GM12864 (cell line): ENCODE measurements at regions not wholly inside any gene's neighbourhood (a gene's known extent, or its start where the extent isn't known, plus 50 kb on each side); places are given as distances from the start of the nearest gene placed in this dataset.

Experiments used
- DNase-seq: peaks from one replicate; pipeline ENCODE4 v3.0.0-alpha.2; 2011; ENCODE audit warnings: low read depth
- H3K4me3 ChIP-seq: 2 replicates; pipeline ENCODE4 v1.5.1; 2011; ENCODE audit warnings: mild to moderate bottlenecking, low read depth, low read length, control low read depth
- TF ChIP-seq, protein P1 (sequence below): IDR thresholded peaks from 2 replicates; pipeline ENCODE4 v1.5.1; 2011; ENCODE audit warnings: low read depth, mild to moderate bottlenecking, moderate library complexity, low read length, control low read depth, inconsistent platforms; ENCODE audit errors: missing control alignments

DNA sequence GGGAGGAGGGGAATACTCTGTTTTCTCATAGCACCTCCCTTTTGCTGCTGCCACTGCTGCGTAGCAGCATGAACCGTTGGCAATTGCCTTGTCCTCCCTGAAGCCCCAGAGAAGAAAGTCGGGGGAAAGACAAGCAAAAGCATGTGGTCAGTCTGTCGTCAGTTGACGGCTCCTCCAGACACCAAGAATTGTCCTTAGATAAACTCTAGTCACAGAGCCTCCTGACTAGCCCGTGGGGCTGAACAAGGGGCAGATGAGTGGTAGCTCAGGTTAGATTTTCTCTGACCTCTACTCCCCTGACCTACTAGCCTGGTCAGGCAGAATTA is 126.4 kb upstream of the HSD17B12 start:
- H3K4me3 ChIP-seq, result no peak overlapping the region
- TF ChIP-seq, protein P1, sequence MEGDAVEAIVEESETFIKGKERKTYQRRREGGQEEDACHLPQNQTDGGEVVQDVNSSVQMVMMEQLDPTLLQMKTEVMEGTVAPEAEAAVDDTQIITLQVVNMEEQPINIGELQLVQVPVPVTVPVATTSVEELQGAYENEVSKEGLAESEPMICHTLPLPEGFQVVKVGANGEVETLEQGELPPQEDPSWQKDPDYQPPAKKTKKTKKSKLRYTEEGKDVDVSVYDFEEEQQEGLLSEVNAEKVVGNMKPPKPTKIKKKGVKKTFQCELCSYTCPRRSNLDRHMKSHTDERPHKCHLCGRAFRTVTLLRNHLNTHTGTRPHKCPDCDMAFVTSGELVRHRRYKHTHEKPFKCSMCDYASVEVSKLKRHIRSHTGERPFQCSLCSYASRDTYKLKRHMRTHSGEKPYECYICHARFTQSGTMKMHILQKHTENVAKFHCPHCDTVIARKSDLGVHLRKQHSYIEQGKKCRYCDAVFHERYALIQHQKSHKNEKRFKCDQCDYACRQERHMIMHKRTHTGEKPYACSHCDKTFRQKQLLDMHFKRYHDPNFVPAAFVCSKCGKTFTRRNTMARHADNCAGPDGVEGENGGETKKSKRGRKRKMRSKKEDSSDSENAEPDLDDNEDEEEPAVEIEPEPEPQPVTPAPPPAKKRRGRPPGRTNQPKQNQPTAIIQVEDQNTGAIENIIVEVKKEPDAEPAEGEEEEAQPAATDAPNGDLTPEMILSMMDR, result no peak
- DNase-seq, result no peak

DNA sequence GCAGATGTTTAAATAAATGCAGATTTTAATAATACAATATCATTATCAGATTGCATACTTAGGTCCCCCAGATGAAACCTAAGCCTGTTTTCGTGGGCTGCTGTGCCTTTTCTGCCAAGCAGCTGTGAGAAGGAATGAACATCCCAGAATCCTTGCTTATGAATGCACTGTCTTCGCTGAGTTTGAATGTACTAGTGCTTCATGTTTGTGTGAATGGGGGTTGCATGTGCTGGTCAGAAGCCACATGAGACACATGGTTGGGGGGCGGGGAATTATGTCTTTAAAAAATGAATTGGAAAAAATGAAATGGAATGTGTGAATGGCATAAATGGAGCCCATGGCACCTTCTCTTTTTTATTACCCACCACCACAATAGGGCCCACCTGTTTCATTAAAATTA is 125.4 kb upstream of the HSD17B12 start:
- H3K4me3 ChIP-seq, result no peak overlapping the region
- DNase-seq, result no peak
- TF ChIP-seq, protein P1, result no peak

DNA sequence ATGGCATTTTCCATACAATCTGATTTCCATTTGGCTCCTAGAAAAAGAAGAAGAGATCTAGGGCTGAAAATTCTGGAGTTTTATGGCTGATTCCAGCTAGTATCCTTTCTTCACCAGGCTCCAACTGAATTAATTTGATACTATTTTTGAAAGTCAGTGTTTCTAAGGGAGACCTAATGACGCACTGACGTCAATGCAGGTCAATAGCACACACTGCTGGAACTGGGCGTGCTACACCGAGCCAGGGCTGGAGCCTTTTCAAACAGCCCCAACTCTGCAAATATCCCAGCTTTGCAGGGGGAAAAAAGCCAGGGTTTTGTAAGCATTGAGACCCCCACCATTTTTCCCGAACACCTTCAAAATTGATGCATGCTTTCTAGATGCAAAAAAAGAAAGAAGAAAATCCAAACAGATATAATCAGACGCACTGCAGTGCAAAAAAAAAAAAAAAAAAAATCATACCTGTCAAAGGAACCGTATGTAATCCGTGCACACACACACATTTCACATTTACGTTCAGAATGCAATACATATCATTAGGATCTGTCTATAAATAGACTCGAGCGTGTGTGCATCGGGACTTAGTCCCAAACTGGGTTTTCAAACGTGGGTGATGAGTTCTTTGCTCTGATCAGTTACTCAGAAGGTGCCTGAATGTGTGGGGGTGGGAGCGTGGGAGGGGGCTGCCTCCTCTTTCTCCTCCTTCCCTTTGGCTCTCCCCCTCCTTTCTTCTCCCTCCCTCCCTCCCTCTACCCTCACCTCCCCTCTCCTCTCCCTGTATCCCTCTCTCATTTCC is 124.5 kb upstream of the HSD17B12 start:
- H3K4me3 ChIP-seq, result no peak overlapping the region
- TF ChIP-seq, protein P1, result no peak
- no peak for DNase-seq

DNA sequence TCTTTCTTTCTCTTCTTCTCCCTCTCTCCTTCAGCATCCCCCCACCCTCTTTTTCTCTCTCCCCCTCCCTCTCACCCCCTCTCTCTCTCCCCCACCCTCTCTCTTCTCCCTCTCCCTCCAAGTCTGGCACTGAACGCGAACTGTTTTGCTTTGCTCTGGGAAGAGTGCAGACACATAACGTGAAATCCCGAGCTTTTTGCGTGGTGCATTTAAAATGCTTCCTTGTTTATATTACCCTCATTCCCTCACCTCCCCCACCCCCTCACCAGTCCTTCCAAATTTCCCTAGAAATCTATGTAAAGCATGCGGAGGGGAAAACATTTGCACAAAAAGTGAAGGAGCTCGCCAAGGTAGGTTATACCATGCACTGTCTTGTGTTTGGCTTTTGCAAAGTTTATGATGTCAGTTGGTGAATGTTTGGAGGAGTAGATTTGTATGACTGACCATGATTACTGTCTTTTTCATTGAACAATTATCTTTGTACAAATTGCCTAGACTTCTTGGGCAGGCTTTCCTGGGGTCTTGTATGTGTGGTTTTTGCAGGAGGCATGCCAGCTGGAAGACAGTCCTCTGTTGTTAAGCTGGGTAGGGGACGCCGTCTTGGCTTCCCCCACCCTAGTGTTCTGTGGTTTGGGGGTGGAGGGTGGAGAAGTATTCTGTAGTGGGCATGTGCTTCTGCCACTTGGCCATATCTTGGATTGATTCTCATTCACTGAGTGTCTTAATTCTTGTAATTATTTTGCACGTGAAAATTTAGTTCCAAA is 123.7 kb upstream of the HSD17B12 start:
- DNase-seq, result no peak
- TF ChIP-seq, protein P1, result no peak
- H3K4me3 ChIP-seq, result no peak overlapping the region

DNA sequence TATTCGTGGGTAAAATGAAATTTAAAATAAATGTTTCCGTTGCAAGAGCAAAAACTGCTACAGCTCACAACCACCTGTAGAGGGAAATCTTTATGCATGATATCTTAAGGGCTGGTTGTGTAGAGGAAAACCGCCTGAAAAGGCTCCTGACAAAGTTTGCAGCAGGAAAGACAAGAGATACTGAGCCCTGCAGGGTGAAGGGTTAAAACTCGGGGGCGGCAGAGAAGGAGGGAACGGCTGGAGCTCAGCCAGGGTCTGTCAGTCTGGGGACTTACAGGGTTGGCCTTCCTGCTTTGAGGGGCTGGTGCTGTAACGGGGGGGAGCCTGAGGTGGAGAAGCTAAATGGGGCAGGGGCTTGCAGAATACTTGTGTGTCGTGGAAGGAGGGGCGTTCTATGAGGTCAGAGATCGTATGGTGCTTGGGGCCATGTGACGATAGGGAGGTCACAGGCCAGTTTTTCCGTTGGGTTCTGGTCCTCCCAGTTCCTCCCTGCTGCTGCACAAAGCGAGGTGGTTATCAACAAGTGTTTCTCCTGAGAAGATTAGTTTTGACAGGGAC is 122.9 kb upstream of the HSD17B12 start:
- H3K4me3 ChIP-seq, result no peak overlapping the region
- no peak for DNase-seq
- TF ChIP-seq, protein P1, result peak; percentile 5

DNA sequence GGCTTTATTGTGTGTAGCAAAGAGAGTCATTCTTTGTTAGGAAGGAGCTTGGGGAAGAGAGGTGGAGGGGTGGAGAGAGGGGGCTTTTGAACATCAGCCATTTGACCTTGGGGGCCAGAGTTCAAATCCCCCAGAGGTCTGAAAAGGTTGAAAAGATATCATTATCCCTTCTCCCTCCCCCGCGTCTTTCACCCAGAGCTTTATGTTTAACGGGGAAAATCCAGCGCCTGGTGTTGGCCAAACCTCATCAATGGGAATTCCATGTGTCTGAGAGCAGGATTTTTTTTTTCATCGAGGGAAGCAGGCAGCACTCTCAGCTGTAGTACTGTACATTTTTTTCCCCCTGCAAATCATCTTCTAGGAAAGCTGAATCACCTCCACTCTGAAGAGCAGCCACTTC is 122.4 kb upstream of the HSD17B12 start:
- DNase-seq, result no peak
- TF ChIP-seq, protein P1, result no peak
- H3K4me3 ChIP-seq, result no peak overlapping the region
